Suprapubic skin (tissue), 4 donors: ENCODE measurements at regions not wholly inside any gene's neighbourhood (a gene's known extent, or its start where the extent isn't known, plus 50 kb on each side); places are given as distances from the start of the nearest gene placed in this dataset.

ENCODE experiments used
- EP300 ChIP-seq: sonication (generic); formaldehyde crosslinking; IDR thresholded peaks from one replicate; pipeline ENCODE4 v1.6.1; 2017; ENCODE audit warnings: antibody characterized with exemption
- POLR2A ChIP-seq, 2 donors: fragments of 450-650 bp; IDR thresholded peaks; one replicate each; pipeline ENCODE4 v1.6.1; 2017; ENCODE audit warnings: antibody characterized with exemption in 2 of 2, mild to moderate bottlenecking in 2 of 2, moderate library complexity in 2 of 2
- POLR2AphosphoS5 ChIP-seq, 3 donors: sonication (generic); formaldehyde crosslinking; IDR thresholded peaks; one replicate each; pipeline ENCODE4 v1.6.1; 2017; ENCODE audit warnings: antibody characterized with exemption in 3 of 3
- TF ChIP-seq, protein P1 (sequence below), 2 donors: fragments of 200-600 bp in 1 of 2; fragments of 450-650 bp in 1 of 2; sonication (generic) in 1 of 2; IDR thresholded peaks; one replicate each; pipeline ENCODE4 v1.5.1; 2016 to 2019; ENCODE audit warnings: antibody characterized with exemption in 2 of 2, mild to moderate bottlenecking in 1 of 2, moderate library complexity in 1 of 2

DNA sequence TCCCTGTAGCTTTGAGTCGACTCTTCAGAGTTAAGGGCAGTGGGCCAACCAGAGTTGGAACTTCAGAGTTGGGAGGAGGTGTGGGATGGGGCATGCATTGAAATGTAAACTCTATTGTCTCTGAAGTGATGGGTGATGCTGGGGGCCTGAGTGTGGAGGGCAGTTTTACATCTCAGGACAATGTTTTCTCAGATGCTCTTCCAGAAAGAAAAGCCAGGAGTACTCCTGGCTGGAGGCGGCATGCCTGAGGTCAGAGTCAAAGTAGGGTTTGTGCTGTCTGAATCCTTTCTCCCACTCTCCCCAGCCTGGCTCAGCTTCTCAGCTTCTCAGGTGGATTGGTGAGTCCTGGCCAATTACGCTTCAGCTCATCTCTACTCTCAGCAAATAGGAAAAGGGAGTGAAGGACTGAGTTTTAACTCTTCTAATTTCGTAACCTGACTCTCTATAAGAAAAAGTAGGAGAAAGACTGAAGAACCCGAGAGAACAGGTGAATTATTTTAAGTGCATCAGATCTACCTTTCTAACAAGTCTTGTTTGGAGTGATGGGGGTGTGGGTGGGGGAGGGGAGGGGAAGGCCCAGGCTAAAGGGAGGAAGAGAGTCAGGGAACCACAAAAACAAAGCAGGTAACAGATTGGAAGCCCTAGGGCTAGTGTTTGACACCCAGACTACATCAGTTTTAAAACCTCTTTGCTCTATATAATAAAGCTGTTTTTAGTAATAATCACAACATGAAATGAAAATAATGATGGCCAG is 107.5 kb upstream of the PELI1 start:
- no peak for TF ChIP-seq POLR2AphosphoS5 (IDR thresholded peaks at IDR 0.05)
- TF ChIP-seq, protein P1, sequence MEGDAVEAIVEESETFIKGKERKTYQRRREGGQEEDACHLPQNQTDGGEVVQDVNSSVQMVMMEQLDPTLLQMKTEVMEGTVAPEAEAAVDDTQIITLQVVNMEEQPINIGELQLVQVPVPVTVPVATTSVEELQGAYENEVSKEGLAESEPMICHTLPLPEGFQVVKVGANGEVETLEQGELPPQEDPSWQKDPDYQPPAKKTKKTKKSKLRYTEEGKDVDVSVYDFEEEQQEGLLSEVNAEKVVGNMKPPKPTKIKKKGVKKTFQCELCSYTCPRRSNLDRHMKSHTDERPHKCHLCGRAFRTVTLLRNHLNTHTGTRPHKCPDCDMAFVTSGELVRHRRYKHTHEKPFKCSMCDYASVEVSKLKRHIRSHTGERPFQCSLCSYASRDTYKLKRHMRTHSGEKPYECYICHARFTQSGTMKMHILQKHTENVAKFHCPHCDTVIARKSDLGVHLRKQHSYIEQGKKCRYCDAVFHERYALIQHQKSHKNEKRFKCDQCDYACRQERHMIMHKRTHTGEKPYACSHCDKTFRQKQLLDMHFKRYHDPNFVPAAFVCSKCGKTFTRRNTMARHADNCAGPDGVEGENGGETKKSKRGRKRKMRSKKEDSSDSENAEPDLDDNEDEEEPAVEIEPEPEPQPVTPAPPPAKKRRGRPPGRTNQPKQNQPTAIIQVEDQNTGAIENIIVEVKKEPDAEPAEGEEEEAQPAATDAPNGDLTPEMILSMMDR (IDR thresholded peaks at IDR 0.05): no peak
- no peak for TF ChIP-seq POLR2A (IDR thresholded peaks at IDR 0.05)
- TF ChIP-seq EP300: no peak
